ENCODE measurements at regions not wholly inside any gene's neighbourhood (a gene's known extent, or its start where the extent isn't known, plus 50 kb on each side); places are given as distances from the start of the nearest gene placed in this dataset.

- H3K4me3 Mint-ChIP-seq = peak overlapping the region in 1 of 2 donors; percentile 20
- DNase-seq = no peak
- Histone ChIP-seq H3K4me2 (replicated peaks; ENCODE audit: extremely low read depth, low read length, poor library complexity, severe bottlenecking) (no peak overlapping the region), H3K4me3 (replicated peaks in 1 of 3; ENCODE audit: low read depth in 2 of 3, low read length in 3 of 3) (no peak overlapping the region), H3K9ac (ENCODE audit: insufficient read depth, low read length, poor library complexity, severe bottlenecking) (no peak overlapping the region), H3K4me1 (ENCODE audit: control insufficient read depth in 1 of 2, insufficient read depth in 2 of 2, low read length in 2 of 2) (no peaks in the 10 kb centered on the region), H2AFZ (ENCODE audit: insufficient read depth, low read depth, low read length, poor library complexity, severe bottlenecking) (no peak overlapping the region), H4K20me1 (ENCODE audit: insufficient read depth, low read length) (no peaks in the 10 kb centered on the region), H3K27me3 (ENCODE audit: control insufficient read depth in 2 of 2, insufficient read depth in 2 of 2, low read length in 2 of 2) (peaks cover 6 to 17% of the 10 kb centered on the region in 2 donors), H3K79me2 (ENCODE audit: insufficient read depth, low read length) (no peaks in the 10 kb centered on the region), H3K27ac (ENCODE audit: low read depth in 1 of 2, low read length in 2 of 2) (no peak overlapping the region), H3K9me3 (replicated peaks in 1 of 2; ENCODE audit: control insufficient read depth in 1 of 2, insufficient read depth in 1 of 2, low read length in 2 of 2) (no peaks in the 10 kb centered on the region), H3K36me3 (replicated peaks in 1 of 2; ENCODE audit: control insufficient read depth in 1 of 2, insufficient read depth in 2 of 2, low read length in 2 of 2) (no peaks in the 10 kb centered on the region)
- intact Hi-C loops (cut with micrococcal nuclease) = no loop called here
- H3K27ac Mint-ChIP-seq = no peak overlapping the region
- peaks cover 3 to 42% (median 22%) of the 10 kb centered on the region in 3 donors for H3K27me3 Mint-ChIP-seq (ENCODE audit: low read depth in 3 of 3)
- H3K9me3 Mint-ChIP-seq = peaks cover 0 to 6% (median 0%) of the 10 kb centered on the region in 7 donors
- H3K4me1 Mint-ChIP-seq = no peaks in the 10 kb centered on the region
- WGBS (ENCODE audit: insufficient coverage) = 100% methylated on average over 1 of the region's 2 CpGs
- no peaks in the 10 kb centered on the region for H3K36me3 Mint-ChIP-seq
- no peak for TF ChIP-seq CTCF (IDR thresholded peaks at IDR 0.05)
These were observed 429.5 kb upstream of the TNP1 start for GRCh38 chr2:217289177-217289906.

- no peak overlapping the region for H3K4me2 ChIP-seq (replicated peaks; ENCODE audit: extremely low read depth, low read length, poor library complexity, severe bottlenecking)
- no peaks in the 10 kb centered on the region for H3K4me1 Mint-ChIP-seq
- no peak overlapping the region for H2AFZ ChIP-seq (ENCODE audit: insufficient read depth, low read depth, low read length, poor library complexity, severe bottlenecking)
- DNase-seq = no peak
- H3K27ac Mint-ChIP-seq = no peak overlapping the region
- intact Hi-C loops (cut with micrococcal nuclease) = no loop called here
- 80% methylated on average over 1 of the region's 3 CpGs for WGBS (ENCODE audit: insufficient coverage)
- H3K9me3 ChIP-seq (replicated peaks in 1 of 2; ENCODE audit: control insufficient read depth in 1 of 2, insufficient read depth in 1 of 2, low read length in 2 of 2) = no peaks in the 10 kb centered on the region
- H3K27ac ChIP-seq (ENCODE audit: low read depth in 1 of 2, low read length in 2 of 2) = no peak overlapping the region
- peaks cover 7 to 17% of the 10 kb centered on the region in 2 donors for H3K27me3 ChIP-seq (ENCODE audit: control insufficient read depth in 2 of 2, insufficient read depth in 2 of 2, low read length in 2 of 2)
- no peaks in the 10 kb centered on the region for H3K4me1 ChIP-seq (ENCODE audit: control insufficient read depth in 1 of 2, insufficient read depth in 2 of 2, low read length in 2 of 2)
- H4K20me1 ChIP-seq (ENCODE audit: insufficient read depth, low read length) = no peaks in the 10 kb centered on the region
- no peak overlapping the region for H3K9ac ChIP-seq (ENCODE audit: insufficient read depth, low read length, poor library complexity, severe bottlenecking)
- H3K36me3 ChIP-seq (replicated peaks in 1 of 2; ENCODE audit: control insufficient read depth in 1 of 2, insufficient read depth in 2 of 2, low read length in 2 of 2) = no peaks in the 10 kb centered on the region
- no peak for TF ChIP-seq CTCF (IDR thresholded peaks at IDR 0.05)
- peaks cover 0 to 6% (median 0%) of the 10 kb centered on the region in 7 donors for H3K9me3 Mint-ChIP-seq
- no peaks in the 10 kb centered on the region for H3K36me3 Mint-ChIP-seq
- H3K79me2 ChIP-seq (ENCODE audit: insufficient read depth, low read length) = no peaks in the 10 kb centered on the region
- no peak overlapping the region for H3K4me3 ChIP-seq (replicated peaks in 1 of 3; ENCODE audit: low read depth in 2 of 3, low read length in 3 of 3)
- H3K27me3 Mint-ChIP-seq (ENCODE audit: low read depth in 3 of 3) = peaks cover 0 to 39% (median 20%) of the 10 kb centered on the region in 3 donors
- no peak overlapping the region for H3K4me3 Mint-ChIP-seq
These were observed 428.7 kb upstream of the TNP1 start for GRCh38 chr2:217288472-217289063.

All from CD14-positive monocyte (primary cell).